ENCODE measurements at regions not wholly inside any gene's neighbourhood (a gene's known extent, or its start where the extent isn't known, plus 50 kb on each side); places are given as distances from the start of the nearest gene placed in this dataset.

DNA sequence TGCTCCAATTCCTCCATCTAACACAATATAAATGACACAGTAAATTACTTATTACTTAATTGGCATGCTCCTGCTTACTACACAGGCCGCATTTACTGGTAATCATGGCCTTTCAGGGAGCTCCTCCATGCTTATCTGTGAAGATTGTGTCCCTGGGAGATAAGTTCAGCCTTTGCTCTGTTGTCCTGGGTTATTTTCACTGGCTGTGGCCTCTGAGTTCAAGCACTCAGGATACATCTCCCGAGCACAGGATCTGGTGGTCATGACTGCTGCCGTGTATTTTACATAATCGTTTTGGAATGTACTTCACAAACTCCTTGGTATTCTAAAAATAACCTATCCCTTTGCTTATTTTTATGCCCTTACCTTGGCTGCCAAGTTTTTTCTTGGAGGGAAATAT is 215.7 kb downstream of the ICE1 start:
- no peak for TF ChIP-seq POLR2AphosphoS5 (IDR thresholded peaks at IDR 0.05; ENCODE audit: low read depth, low read length)
- no peak for TF ChIP-seq TAF1 (IDR thresholded peaks at IDR 0.05; ENCODE audit: borderline replicate concordance, low read depth, low read length)

Data from GM12892 (cell line).